GM23338 (cell line): ENCODE measurements at regions not wholly inside any gene's neighbourhood (a gene's known extent, or its start where the extent isn't known, plus 50 kb on each side); places are given as distances from the start of the nearest gene placed in this dataset.

Experiments
- ATAC-seq: fragments of 200-7000 bp; cut with Tn5 transposase; 3 replicates; pipeline ENCODE4 v1.9.1; 2020
- DNase-seq: peaks from one replicate; pipeline ENCODE4 v3.0.0-alpha.2; 2015; ENCODE audit warnings: low spot score
- H2AFZ ChIP-seq: fragments of 200-600 bp; sonication (generic); 2 replicates; pipeline ENCODE4 v1.8.0; 2016; ENCODE audit warnings: antibody characterized with exemption, mild to moderate bottlenecking, moderate library complexity
- H3F3A ChIP-seq: fragments of 200-600 bp; sonication (generic); replicated peaks from 2 replicates; pipeline ENCODE4 v1.8.0; 2017; ENCODE audit warnings: antibody characterized with exemption, mixed run types, low read depth
- H3K27ac ChIP-seq: fragments of 200-600 bp; sonication (generic); 2 replicates; pipeline ENCODE4 v1.6.1; 2016; ENCODE audit warnings: low read depth
- H3K27me3 ChIP-seq: fragments of 200-600 bp; sonication (generic); 2 replicates; pipeline ENCODE4 v1.8.0; 2016; ENCODE audit warnings: mild to moderate bottlenecking, mixed run types, moderate library complexity; ENCODE audit not compliant: insufficient read depth
- H3K36me3 ChIP-seq: fragments of 200-600 bp; sonication (generic); 2 replicates; pipeline ENCODE4 v1.8.0; 2016; ENCODE audit warnings: mild to moderate bottlenecking; ENCODE audit not compliant: insufficient read depth
- H3K4me1 ChIP-seq: fragments of 200-600 bp; sonication (generic); 2 replicates; pipeline ENCODE4 v1.8.0; 2016; ENCODE audit warnings: mild to moderate bottlenecking, moderate library complexity; ENCODE audit not compliant: insufficient read depth
- H3K4me2 ChIP-seq: fragments of 200-600 bp; sonication (generic); 2 replicates; pipeline ENCODE4 v1.7.1; 2017; ENCODE audit warnings: mixed run types
- H3K4me3 ChIP-seq: fragments of 200-600 bp; sonication (generic); 2 replicates; pipeline ENCODE4 v1.6.1; 2016; ENCODE audit warnings: mixed run types
- H3K79me2 ChIP-seq: fragments of 200-600 bp; sonication (generic); replicated peaks from 2 replicates; pipeline ENCODE4 v1.8.0; 2017; ENCODE audit warnings: mild to moderate bottlenecking; ENCODE audit not compliant: insufficient read depth
- H3K9me2 ChIP-seq: fragments of 200-600 bp; sonication (generic); 2 replicates; pipeline ENCODE4 v1.8.0; 2017; ENCODE audit not compliant: insufficient read depth
- H4K20me1 ChIP-seq: fragments of 200-600 bp; sonication (generic); replicated peaks from 2 replicates; pipeline ENCODE4 v1.8.0; 2017; ENCODE audit warnings: mild to moderate bottlenecking; ENCODE audit not compliant: insufficient read depth
- H3K27ac Mint-ChIP-seq: 2 replicates; pipeline ENCODE4 v1.8.0; 2020; ENCODE audit warnings: inconsistent platforms, mild to moderate bottlenecking, moderate library complexity, mixed read lengths
- H3K27me3 Mint-ChIP-seq: 3 replicates; pipeline ENCODE4 v1.8.0; 2022; ENCODE audit warnings: low read depth, mild to moderate bottlenecking, moderate library complexity, mixed read lengths, inconsistent platforms; ENCODE audit not compliant: insufficient read depth, poor library complexity
- H3K36me3 Mint-ChIP-seq: 3 replicates; pipeline ENCODE4 v1.8.0; 2021; ENCODE audit warnings: low read depth, mild to moderate bottlenecking, inconsistent platforms, moderate library complexity, mixed read lengths
- H3K4me1 Mint-ChIP-seq: 3 replicates; pipeline ENCODE4 v1.8.0; 2020; ENCODE audit warnings: mild to moderate bottlenecking, inconsistent platforms, mixed read lengths
- H3K4me3 Mint-ChIP-seq: 3 replicates; pipeline ENCODE4 v1.8.0; 2021; ENCODE audit warnings: moderate library complexity, mild to moderate bottlenecking, inconsistent platforms, mixed read lengths
- H3K9me3 Mint-ChIP-seq: 3 replicates; pipeline ENCODE4 v1.8.0; 2020; ENCODE audit warnings: moderate library complexity, mild to moderate bottlenecking, inconsistent platforms, mixed read lengths
- EZH2phosphoT487 ChIP-seq: fragments of 200-600 bp; sonication (generic); IDR thresholded peaks from one replicate; pipeline ENCODE4 v1.8.1; 2018; ENCODE audit warnings: antibody characterized with exemption; ENCODE audit not compliant: unreplicated experiment
- JUNB ChIP-seq: IDR thresholded peaks from one replicate; pipeline ENCODE4 v1.6.1; 2016; ENCODE audit warnings: antibody characterized with exemption; ENCODE audit not compliant: unreplicated experiment
- STAT1 ChIP-seq: IDR thresholded peaks from one replicate; pipeline ENCODE4 v1.6.1; 2016; ENCODE audit warnings: antibody characterized with exemption; ENCODE audit not compliant: unreplicated experiment
- TF ChIP-seq, protein P1 (sequence below): fragments of 250-450 bp; sonication (Bioruptor Pico); IDR thresholded peaks from 2 replicates; pipeline ENCODE4 v1.5.0; 2020; ENCODE audit warnings: mild to moderate bottlenecking, moderate library complexity
- TF ChIP-seq, protein P2 (sequence below), 2 experiments: fragments of 200-600 bp in 1 of 2; sonication (generic) in 1 of 2; conservative IDR thresholded peaks; 2 replicates each; pipeline versions ENCODE4 v1.5.1 to v1.6.1; 2016 to 2017; ENCODE audit warnings: antibody characterized with exemption in 2 of 2, low read depth in 2 of 2, mild to moderate bottlenecking in 2 of 2, moderate library complexity in 1 of 2
- TF ChIP-seq, protein P3 (sequence below): IDR thresholded peaks from one replicate; pipeline ENCODE4 v1.6.1; 2018; ENCODE audit warnings: antibody characterized with exemption; ENCODE audit not compliant: unreplicated experiment

DNA sequence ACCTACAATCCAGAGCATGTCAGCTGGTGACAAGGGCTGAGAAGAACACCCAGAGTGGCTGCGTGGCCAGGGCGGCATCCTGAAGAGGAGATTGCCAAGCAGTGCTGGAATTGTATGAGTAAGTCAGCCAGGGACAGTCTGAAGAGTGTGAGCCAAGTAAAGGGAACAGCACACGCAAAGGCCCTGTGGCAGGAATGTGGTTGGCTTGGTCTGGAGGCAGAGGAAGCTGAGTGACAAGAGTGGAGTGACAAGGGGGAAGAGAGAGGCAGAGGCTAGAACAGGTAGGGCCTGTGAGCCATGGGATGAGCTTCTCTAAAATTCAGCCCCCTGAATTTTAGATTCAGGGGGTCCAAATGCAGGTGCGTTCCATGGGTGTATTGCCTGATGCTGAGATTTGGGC lies 53.7 kb upstream of the UQCRFS1 start (continued):
- TF ChIP-seq, protein P1, sequence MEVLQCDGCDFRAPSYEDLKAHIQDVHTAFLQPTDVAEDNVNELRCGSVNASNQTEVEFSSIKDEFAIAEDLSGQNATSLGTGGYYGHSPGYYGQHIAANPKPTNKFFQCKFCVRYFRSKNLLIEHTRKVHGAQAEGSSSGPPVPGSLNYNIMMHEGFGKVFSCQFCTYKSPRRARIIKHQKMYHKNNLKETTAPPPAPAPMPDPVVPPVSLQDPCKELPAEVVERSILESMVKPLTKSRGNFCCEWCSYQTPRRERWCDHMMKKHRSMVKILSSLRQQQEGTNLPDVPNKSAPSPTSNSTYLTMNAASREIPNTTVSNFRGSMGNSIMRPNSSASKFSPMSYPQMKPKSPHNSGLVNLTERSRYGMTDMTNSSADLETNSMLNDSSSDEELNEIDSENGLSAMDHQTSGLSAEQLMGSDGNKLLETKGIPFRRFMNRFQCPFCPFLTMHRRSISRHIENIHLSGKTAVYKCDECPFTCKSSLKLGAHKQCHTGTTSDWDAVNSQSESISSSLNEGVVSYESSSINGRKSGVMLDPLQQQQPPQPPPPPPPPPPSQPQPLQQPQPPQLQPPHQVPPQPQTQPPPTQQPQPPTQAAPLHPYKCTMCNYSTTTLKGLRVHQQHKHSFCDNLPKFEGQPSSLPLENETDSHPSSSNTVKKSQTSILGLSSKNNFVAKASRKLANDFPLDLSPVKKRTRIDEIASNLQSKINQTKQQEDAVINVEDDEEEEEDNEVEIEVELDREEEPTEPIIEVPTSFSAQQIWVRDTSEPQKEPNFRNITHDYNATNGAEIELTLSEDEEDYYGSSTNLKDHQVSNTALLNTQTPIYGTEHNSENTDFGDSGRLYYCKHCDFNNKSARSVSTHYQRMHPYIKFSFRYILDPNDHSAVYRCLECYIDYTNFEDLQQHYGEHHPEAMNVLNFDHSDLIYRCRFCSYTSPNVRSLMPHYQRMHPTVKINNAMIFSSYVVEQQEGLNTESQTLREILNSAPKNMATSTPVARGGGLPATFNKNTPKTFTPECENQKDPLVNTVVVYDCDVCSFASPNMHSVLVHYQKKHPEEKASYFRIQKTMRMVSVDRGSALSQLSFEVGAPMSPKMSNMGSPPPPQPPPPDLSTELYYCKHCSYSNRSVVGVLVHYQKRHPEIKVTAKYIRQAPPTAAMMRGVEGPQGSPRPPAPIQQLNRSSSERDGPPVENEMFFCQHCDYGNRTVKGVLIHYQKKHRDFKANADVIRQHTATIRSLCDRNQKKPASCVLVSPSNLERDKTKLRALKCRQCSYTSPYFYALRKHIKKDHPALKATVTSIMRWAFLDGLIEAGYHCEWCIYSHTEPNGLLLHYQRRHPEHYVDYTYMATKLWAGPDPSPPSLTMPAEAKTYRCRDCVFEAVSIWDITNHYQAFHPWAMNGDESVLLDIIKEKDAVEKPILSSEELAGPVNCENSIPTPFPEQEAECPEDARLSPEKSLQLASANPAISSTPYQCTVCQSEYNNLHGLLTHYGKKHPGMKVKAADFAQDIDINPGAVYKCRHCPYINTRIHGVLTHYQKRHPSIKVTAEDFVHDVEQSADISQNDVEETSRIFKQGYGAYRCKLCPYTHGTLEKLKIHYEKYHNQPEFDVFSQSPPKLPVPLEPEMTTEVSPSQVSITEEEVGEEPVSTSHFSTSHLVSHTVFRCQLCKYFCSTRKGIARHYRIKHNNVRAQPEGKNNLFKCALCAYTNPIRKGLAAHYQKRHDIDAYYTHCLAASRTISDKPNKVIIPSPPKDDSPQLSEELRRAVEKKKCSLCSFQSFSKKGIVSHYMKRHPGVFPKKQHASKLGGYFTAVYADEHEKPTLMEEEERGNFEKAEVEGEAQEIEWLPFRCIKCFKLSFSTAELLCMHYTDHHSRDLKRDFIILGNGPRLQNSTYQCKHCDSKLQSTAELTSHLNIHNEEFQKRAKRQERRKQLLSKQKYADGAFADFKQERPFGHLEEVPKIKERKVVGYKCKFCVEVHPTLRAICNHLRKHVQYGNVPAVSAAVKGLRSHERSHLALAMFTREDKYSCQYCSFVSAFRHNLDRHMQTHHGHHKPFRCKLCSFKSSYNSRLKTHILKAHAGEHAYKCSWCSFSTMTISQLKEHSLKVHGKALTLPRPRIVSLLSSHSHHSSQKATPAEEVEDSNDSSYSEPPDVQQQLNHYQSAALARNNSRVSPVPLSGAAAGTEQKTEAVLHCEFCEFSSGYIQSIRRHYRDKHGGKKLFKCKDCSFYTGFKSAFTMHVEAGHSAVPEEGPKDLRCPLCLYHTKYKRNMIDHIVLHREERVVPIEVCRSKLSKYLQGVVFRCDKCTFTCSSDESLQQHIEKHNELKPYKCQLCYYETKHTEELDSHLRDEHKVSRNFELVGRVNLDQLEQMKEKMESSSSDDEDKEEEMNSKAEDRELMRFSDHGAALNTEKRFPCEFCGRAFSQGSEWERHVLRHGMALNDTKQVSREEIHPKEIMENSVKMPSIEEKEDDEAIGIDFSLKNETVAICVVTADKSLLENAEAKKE = no peak
- TF ChIP-seq, protein P2, sequence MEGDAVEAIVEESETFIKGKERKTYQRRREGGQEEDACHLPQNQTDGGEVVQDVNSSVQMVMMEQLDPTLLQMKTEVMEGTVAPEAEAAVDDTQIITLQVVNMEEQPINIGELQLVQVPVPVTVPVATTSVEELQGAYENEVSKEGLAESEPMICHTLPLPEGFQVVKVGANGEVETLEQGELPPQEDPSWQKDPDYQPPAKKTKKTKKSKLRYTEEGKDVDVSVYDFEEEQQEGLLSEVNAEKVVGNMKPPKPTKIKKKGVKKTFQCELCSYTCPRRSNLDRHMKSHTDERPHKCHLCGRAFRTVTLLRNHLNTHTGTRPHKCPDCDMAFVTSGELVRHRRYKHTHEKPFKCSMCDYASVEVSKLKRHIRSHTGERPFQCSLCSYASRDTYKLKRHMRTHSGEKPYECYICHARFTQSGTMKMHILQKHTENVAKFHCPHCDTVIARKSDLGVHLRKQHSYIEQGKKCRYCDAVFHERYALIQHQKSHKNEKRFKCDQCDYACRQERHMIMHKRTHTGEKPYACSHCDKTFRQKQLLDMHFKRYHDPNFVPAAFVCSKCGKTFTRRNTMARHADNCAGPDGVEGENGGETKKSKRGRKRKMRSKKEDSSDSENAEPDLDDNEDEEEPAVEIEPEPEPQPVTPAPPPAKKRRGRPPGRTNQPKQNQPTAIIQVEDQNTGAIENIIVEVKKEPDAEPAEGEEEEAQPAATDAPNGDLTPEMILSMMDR (conservative IDR thresholded peaks at IDR 0.05; ENCODE audit: low read depth in 2 of 2) = no peak

DNA sequence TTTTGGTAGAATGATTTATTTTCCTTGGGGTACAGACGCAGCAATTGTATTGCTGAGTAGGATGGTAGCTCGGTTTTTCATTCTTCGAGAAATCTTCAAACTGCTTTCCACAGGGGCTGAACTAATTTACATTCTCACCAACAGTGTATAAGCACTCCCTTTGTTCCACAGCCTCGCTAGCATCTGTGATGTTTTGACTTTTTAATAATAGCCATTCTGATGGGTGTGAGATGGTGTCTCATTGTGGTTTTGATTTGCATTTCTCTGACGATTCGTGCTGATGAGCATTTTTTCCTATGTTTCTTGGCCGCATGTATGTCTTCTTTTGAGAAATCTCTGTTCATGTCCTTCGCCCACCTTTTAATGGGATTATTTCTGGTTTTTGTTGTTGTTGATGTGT lies 54.8 kb upstream of the UQCRFS1 start:
- TF ChIP-seq, protein P3, sequence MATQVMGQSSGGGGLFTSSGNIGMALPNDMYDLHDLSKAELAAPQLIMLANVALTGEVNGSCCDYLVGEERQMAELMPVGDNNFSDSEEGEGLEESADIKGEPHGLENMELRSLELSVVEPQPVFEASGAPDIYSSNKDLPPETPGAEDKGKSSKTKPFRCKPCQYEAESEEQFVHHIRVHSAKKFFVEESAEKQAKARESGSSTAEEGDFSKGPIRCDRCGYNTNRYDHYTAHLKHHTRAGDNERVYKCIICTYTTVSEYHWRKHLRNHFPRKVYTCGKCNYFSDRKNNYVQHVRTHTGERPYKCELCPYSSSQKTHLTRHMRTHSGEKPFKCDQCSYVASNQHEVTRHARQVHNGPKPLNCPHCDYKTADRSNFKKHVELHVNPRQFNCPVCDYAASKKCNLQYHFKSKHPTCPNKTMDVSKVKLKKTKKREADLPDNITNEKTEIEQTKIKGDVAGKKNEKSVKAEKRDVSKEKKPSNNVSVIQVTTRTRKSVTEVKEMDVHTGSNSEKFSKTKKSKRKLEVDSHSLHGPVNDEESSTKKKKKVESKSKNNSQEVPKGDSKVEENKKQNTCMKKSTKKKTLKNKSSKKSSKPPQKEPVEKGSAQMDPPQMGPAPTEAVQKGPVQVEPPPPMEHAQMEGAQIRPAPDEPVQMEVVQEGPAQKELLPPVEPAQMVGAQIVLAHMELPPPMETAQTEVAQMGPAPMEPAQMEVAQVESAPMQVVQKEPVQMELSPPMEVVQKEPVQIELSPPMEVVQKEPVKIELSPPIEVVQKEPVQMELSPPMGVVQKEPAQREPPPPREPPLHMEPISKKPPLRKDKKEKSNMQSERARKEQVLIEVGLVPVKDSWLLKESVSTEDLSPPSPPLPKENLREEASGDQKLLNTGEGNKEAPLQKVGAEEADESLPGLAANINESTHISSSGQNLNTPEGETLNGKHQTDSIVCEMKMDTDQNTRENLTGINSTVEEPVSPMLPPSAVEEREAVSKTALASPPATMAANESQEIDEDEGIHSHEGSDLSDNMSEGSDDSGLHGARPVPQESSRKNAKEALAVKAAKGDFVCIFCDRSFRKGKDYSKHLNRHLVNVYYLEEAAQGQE = no peak
- no peak for TF ChIP-seq EZH2phosphoT487
- no peak for TF ChIP-seq STAT1
- TF ChIP-seq, protein P2 (conservative IDR thresholded peaks at IDR 0.05; ENCODE audit: low read depth in 2 of 2) = no peak
- TF ChIP-seq JUNB = no peak

More for the DNA sequence above, 54.8 kb upstream of the UQCRFS1 start:
- H3K4me3 Mint-ChIP-seq = no peak overlapping the region
- no peak overlapping the region for H3K4me3 ChIP-seq
- H3K4me2 ChIP-seq = no peak overlapping the region
- no peak overlapping the region for H3K27ac Mint-ChIP-seq
- H3K36me3 ChIP-seq = no peaks in the 10 kb centered on the region
- H3K9me2 ChIP-seq = no peaks in the 10 kb centered on the region
- no peaks in the 10 kb centered on the region for H4K20me1 ChIP-seq
- H3K9me3 Mint-ChIP-seq = 0 out of 3 replicates have a peak, but pooled peaks cover 5% of the 10 kb centered on the region
- H3K27ac ChIP-seq = no peak overlapping the region
- peaks cover 12% of the 10 kb centered on the region for H3K27me3 Mint-ChIP-seq
- no peaks in the 10 kb centered on the region for H3F3A ChIP-seq
- no peaks in the 10 kb centered on the region for H3K79me2 ChIP-seq
- H2AFZ ChIP-seq = no peak overlapping the region; the same call in 1 of the 2 replicates
- H3K27me3 ChIP-seq = no peaks in the 10 kb centered on the region
- peaks cover 6% of the 10 kb centered on the region; the same call in 1 of the 2 replicates for H3K4me1 ChIP-seq
- DNase-seq = no peak
- no peak for ATAC-seq
- no peaks in the 10 kb centered on the region for H3K36me3 Mint-ChIP-seq
- peaks cover 26% of the 10 kb centered on the region for H3K4me1 Mint-ChIP-seq
